ENCODE measurements at regions not wholly inside any gene's neighbourhood (a gene's known extent, or its start where the extent isn't known, plus 50 kb on each side); places are given as distances from the start of the nearest gene placed in this dataset.

- H3K27ac ChIP-seq, result no peak overlapping the region
- DNase-seq, result no peak
- no peaks in the 10 kb centered on the region for H3K36me3 ChIP-seq
- intact Hi-C loops (cut with DNase I), result no loop called here
- no peaks in the 10 kb centered on the region for H3K9me3 ChIP-seq
- no peak overlapping the region for H3K4me3 ChIP-seq
- ATAC-seq, result no peak
- no peaks in the 10 kb centered on the region for H3K27me3 ChIP-seq
- H3K4me1 ChIP-seq, result no peaks in the 10 kb centered on the region
- no peak for TF ChIP-seq CTCF (IDR thresholded peaks at IDR 0.05)
Observed at GRCh38 chr5:103941596-103941995, 379.0 kb upstream of the NUDT12 start.

GRCh38 chr5:103938146-103938695 is 375.6 kb upstream of the NUDT12 start:
- no peak overlapping the region for H3K4me3 ChIP-seq
- no peak for TF ChIP-seq CTCF (IDR thresholded peaks at IDR 0.05)
- H3K27ac ChIP-seq, result no peak overlapping the region
- intact Hi-C loops (cut with DNase I), result no loop called here
- no peaks in the 10 kb centered on the region for H3K9me3 ChIP-seq
- H3K4me1 ChIP-seq, result no peaks in the 10 kb centered on the region
- ATAC-seq, result no peak
- no peaks in the 10 kb centered on the region for H3K27me3 ChIP-seq
- H3K36me3 ChIP-seq, result no peaks in the 10 kb centered on the region
- no peak for DNase-seq

DNA sequence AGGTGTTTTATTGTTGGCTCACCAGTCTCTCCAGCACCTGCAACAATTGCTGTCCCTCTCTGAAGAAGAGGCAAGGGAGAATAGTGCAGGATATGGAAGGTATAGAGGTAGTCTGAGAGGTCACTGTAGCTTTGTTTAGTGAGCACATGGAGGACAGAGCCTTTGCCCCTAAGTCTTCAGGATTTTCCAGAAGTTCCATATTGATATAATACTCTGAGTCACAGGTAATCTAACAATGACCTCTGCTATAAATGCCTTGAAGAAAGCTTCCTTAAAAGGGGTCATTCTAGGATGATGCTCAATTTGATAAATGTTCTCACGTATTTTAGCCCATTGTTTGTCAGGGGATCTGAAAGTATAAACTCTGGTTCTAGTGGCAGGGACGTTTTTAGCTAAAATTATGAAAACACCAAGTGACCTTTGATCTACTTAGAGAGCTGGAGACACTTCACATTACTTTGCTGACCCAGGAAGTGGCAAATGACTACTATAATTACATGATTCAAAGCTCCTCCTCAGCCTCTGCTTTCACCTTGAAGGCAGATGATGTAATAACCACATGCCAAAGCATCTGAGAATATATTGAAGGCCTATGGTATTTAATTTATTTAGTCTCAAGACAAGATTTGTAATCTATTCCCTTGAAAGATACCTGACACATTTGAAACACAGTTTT is 366.9 kb upstream of the NUDT12 start:
- no peaks in the 10 kb centered on the region for H3K9me3 ChIP-seq
- H3K36me3 ChIP-seq, result no peaks in the 10 kb centered on the region
- TF ChIP-seq CTCF (IDR thresholded peaks at IDR 0.05), result no peak

DNA sequence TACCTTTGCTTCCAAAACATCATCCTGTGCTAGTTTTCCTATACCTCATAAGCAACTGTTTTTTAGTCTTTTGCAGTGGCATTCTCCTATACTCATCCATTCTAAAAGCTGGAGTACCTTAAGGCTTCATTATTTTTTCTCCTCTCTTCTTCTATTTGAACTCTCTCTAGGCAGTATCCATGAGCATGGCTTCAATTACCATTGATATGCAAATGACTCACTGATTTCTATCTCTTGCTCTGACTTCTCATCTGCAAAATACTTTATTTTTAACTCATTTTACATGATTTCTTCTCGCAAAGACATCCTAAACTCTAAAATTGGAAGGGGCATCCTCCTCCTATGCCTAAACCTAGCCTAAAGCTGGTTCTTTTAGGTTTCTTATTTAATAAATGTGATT is 365.1 kb upstream of the NUDT12 start:
- no peak for TF ChIP-seq CTCF (IDR thresholded peaks at IDR 0.05)
- Histone ChIP-seq H3K4me1 (no peaks in the 10 kb centered on the region), H3K4me3 (no peak overlapping the region), H3K27me3 (no peaks in the 10 kb centered on the region), H3K36me3 (no peaks in the 10 kb centered on the region), H3K9me3 (no peaks in the 10 kb centered on the region), H3K27ac (no peak overlapping the region)
- ATAC-seq (no peak), DNase-seq (no peak)
- intact Hi-C loops (cut with DNase I), result no loop called here

More for the DNA sequence above, 366.9 kb upstream of the NUDT12 start:
- intact Hi-C loops (cut with DNase I), result no loop called here
- no peak for ATAC-seq
- Histone ChIP-seq H3K27ac (no peak overlapping the region), H3K4me1 (no peaks in the 10 kb centered on the region), H3K27me3 (no peaks in the 10 kb centered on the region), H3K4me3 (no peak overlapping the region)
- DNase-seq, result no peak

- ATAC-seq, result no peak
- Histone ChIP-seq H3K4me1 (no peaks in the 10 kb centered on the region), H3K27me3 (no peaks in the 10 kb centered on the region), H3K4me3 (no peak overlapping the region), H3K27ac (no peak overlapping the region), H3K36me3 (no peaks in the 10 kb centered on the region), H3K9me3 (no peaks in the 10 kb centered on the region)
- DNase-seq, result no peak
- intact Hi-C loops (cut with DNase I), result no loop called here
- TF ChIP-seq CTCF (IDR thresholded peaks at IDR 0.05), result no peak
Observed at GRCh38 chr5:103923616-103924168, 361.1 kb upstream of the NUDT12 start.
